ENCODE measurements at regions not wholly inside any gene's neighbourhood (a gene's known extent, or its start where the extent isn't known, plus 50 kb on each side); places are given as distances from the start of the nearest gene placed in this dataset.

- Histone ChIP-seq H3K4me1 (ENCODE audit: control insufficient read depth, insufficient read depth, low read length) (no peaks in the 10 kb centered on the region), H3K4me3 (ENCODE audit: low read depth, low read length) (no peak overlapping the region), H3K9me3 (ENCODE audit: control insufficient read depth, insufficient read depth, low read depth, low read length) (no peaks in the 10 kb centered on the region), H3K36me3 (ENCODE audit: control insufficient read depth in 2 of 2, insufficient read depth in 1 of 2, low read length in 2 of 2) (no peaks in the 10 kb centered on the region), H3K27ac (ENCODE audit: extremely low read depth, low read depth, low read length) (no peak overlapping the region)
- ChIA-PET POLR2A (no interaction called here), CTCF (no interaction called here)
- TF ChIP-seq ZNF555 (tag by site-specific recombination; conservative IDR thresholded peaks at IDR 0.05) (no peak), RBAK (tag by site-specific recombination; IDR thresholded peaks at IDR 0.05) (no peak), ZNF202 (tag by site-specific recombination; IDR thresholded peaks at IDR 0.05; ENCODE audit: borderline replicate concordance) (no peak), ZBTB21 (tag by site-specific recombination; IDR thresholded peaks at IDR 0.05) (no peak), SALL2 (tag by site-specific recombination; IDR thresholded peaks at IDR 0.05; ENCODE audit: borderline replicate concordance) (no peak), KLF10 (tag by site-specific recombination; IDR thresholded peaks at IDR 0.05) (no peak), GLIS2 (tag by site-specific recombination; IDR thresholded peaks at IDR 0.05) (no peak), PRDM4 (tag by site-specific recombination; IDR thresholded peaks at IDR 0.05) (no peak), ZNF302 (tag by site-specific recombination; IDR thresholded peaks at IDR 0.05; ENCODE audit: low read depth) (no peak), HOXD13 (CRISPR knock-in tag; IDR thresholded peaks at IDR 0.05; ENCODE audit: borderline replicate concordance) (no peak), ZBTB17 (tag by site-specific recombination; IDR thresholded peaks at IDR 0.05) (no peak), ZNF2 (tag by site-specific recombination; IDR thresholded peaks at IDR 0.05) (no peak), ZNF580 (tag by site-specific recombination; IDR thresholded peaks at IDR 0.05) (no peak), ZNF518A (tag by site-specific recombination; conservative IDR thresholded peaks at IDR 0.05; ENCODE audit: low read depth) (no peak), ZNF791 (tag by site-specific recombination; IDR thresholded peaks at IDR 0.05) (no peak), PATZ1 (tag by site-specific recombination; IDR thresholded peaks at IDR 0.05) (no peak)
- TF ChIP-seq, protein P1, sequence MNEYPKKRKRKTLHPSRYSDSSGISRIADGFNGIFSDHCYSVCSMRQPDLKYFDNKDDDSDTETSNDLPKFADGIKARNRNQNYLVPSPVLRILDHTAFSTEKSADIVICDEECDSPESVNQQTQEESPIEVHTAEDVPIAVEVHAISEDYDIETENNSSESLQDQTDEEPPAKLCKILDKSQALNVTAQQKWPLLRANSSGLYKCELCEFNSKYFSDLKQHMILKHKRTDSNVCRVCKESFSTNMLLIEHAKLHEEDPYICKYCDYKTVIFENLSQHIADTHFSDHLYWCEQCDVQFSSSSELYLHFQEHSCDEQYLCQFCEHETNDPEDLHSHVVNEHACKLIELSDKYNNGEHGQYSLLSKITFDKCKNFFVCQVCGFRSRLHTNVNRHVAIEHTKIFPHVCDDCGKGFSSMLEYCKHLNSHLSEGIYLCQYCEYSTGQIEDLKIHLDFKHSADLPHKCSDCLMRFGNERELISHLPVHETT (tag by site-specific recombination; IDR thresholded peaks at IDR 0.05): no peak
Measured at GRCh38 chr6:23111984-23112383, 542.6 kb downstream of the HDGFL1 start.
